ENCODE measurements at regions not wholly inside any gene's neighbourhood (a gene's known extent, or its start where the extent isn't known, plus 50 kb on each side); places are given as distances from the start of the nearest gene placed in this dataset.

DNA sequence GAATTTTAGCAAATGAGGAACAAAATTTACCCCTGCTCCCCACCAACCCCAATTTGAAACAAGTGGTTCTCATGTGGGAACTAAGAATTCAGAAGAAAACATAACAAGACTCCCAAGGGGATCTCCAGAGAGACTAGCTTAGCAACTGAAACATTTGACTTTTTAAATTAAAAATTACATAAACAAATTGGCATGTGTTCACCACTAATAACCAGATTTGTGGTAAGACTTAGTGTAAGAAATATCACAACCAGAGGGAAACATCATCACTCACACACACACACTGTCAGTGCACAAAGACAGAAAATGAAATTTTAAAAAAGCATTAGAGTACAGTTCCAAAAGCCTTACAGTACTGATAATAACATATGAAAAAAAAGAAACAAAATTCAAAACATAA lies 348.8 kb downstream of the CGGBP1 start:
- TF ChIP-seq POLR2A (IDR thresholded peaks at IDR 0.05) (no peak), EP300 (IDR thresholded peaks at IDR 0.05) (no peak)
- TF ChIP-seq, protein P1, sequence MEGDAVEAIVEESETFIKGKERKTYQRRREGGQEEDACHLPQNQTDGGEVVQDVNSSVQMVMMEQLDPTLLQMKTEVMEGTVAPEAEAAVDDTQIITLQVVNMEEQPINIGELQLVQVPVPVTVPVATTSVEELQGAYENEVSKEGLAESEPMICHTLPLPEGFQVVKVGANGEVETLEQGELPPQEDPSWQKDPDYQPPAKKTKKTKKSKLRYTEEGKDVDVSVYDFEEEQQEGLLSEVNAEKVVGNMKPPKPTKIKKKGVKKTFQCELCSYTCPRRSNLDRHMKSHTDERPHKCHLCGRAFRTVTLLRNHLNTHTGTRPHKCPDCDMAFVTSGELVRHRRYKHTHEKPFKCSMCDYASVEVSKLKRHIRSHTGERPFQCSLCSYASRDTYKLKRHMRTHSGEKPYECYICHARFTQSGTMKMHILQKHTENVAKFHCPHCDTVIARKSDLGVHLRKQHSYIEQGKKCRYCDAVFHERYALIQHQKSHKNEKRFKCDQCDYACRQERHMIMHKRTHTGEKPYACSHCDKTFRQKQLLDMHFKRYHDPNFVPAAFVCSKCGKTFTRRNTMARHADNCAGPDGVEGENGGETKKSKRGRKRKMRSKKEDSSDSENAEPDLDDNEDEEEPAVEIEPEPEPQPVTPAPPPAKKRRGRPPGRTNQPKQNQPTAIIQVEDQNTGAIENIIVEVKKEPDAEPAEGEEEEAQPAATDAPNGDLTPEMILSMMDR (IDR thresholded peaks at IDR 0.05), result no peak

Measured in gastroesophageal sphincter (tissue), 3 donors.